ENCODE measurements at regions not wholly inside any gene's neighbourhood (a gene's known extent, or its start where the extent isn't known, plus 50 kb on each side); places are given as distances from the start of the nearest gene placed in this dataset.

- peaks cover 4% of the 10 kb centered on the region; the same call in 1 of the 2 replicates for H3K27me3 ChIP-seq (ENCODE audit: insufficient read depth, low read length)
Measured at GRCh38 chr3:194988495-194989165, 282.3 kb downstream of the XXYLT1 start.

GRCh38 chr3:194989241-194989640 lies 281.7 kb downstream of the XXYLT1 start:
- H3K27ac ChIP-seq (ENCODE audit: low read depth, low read length), result no peak overlapping the region
- no peaks in the 10 kb centered on the region for H3K36me3 ChIP-seq (ENCODE audit: insufficient read depth, low read length)
- H3K4me1 ChIP-seq (ENCODE audit: insufficient read depth, low read length), result no peaks in the 10 kb centered on the region
- H3K27me3 ChIP-seq (ENCODE audit: insufficient read depth, low read length), result peaks cover 4% of the 10 kb centered on the region; the same call in 1 of the 2 replicates
- 84% methylated on average over 10 of the region's 10 CpGs for whole genome bisulfite sequencing
- H3K4me3 ChIP-seq (ENCODE audit: low read length), result no peak overlapping the region
- no peaks in the 10 kb centered on the region for H3K9me3 ChIP-seq (ENCODE audit: insufficient read depth, low read depth, low read length)
- no peak overlapping the region for H3K9ac ChIP-seq (ENCODE audit: low read depth, low read length)

More at GRCh38 chr3:194988495-194989165, 282.3 kb downstream of the XXYLT1 start:
- Histone ChIP-seq H3K4me1 (ENCODE audit: insufficient read depth, low read length) (no peaks in the 10 kb centered on the region), H3K4me3 (ENCODE audit: low read length) (no peak overlapping the region), H3K9ac (ENCODE audit: low read depth, low read length) (no peak overlapping the region), H3K36me3 (ENCODE audit: insufficient read depth, low read length) (no peaks in the 10 kb centered on the region), H3K27ac (ENCODE audit: low read depth, low read length) (no peak overlapping the region), H3K9me3 (ENCODE audit: insufficient read depth, low read depth, low read length) (no peaks in the 10 kb centered on the region)
- WGBS, result 86% methylated on average over 8 of the region's 8 CpGs

- peaks cover 4% of the 10 kb centered on the region; the same call in 1 of the 2 replicates for H3K27me3 ChIP-seq (ENCODE audit: insufficient read depth, low read length)
- no peak overlapping the region for H3K9ac ChIP-seq (ENCODE audit: low read depth, low read length)
- no peaks in the 10 kb centered on the region for H3K9me3 ChIP-seq (ENCODE audit: insufficient read depth, low read depth, low read length)
- H3K27ac ChIP-seq (ENCODE audit: low read depth, low read length), result no peak overlapping the region
- H3K4me3 ChIP-seq (ENCODE audit: low read length), result no peak overlapping the region
- H3K4me1 ChIP-seq (ENCODE audit: insufficient read depth, low read length), result no peaks in the 10 kb centered on the region
- WGBS, result 86% methylated on average over 8 of the region's 8 CpGs
- no peaks in the 10 kb centered on the region for H3K36me3 ChIP-seq (ENCODE audit: insufficient read depth, low read length)
Measured at GRCh38 chr3:194990454-194991337, 280.3 kb downstream of the XXYLT1 start.

- H3K9me3 ChIP-seq (ENCODE audit: insufficient read depth, low read depth, low read length), result no peaks in the 10 kb centered on the region
- no peak overlapping the region for H3K9ac ChIP-seq (ENCODE audit: low read depth, low read length)
- H3K27ac ChIP-seq (ENCODE audit: low read depth, low read length), result no peak overlapping the region
- H3K4me3 ChIP-seq (ENCODE audit: low read length), result no peak overlapping the region
- no peaks in the 10 kb centered on the region for H3K4me1 ChIP-seq (ENCODE audit: insufficient read depth, low read length)
- H3K27me3 ChIP-seq (ENCODE audit: insufficient read depth, low read length), result peaks cover 4% of the 10 kb centered on the region; the same call in 1 of the 2 replicates
- 100% methylated on average over 3 of the region's 4 CpGs for WGBS
- H3K36me3 ChIP-seq (ENCODE audit: insufficient read depth, low read length), result no peaks in the 10 kb centered on the region
Measured at GRCh38 chr3:194991338-194991654, 279.7 kb downstream of the XXYLT1 start.

GRCh38 chr3:194993896-194994295 lies 277.1 kb downstream of the XXYLT1 start:
- no peak overlapping the region for H3K4me3 ChIP-seq (ENCODE audit: low read length)
- no peaks in the 10 kb centered on the region for H3K36me3 ChIP-seq (ENCODE audit: insufficient read depth, low read length)
- H3K9ac ChIP-seq (ENCODE audit: low read depth, low read length), result no peak overlapping the region
- H3K9me3 ChIP-seq (ENCODE audit: insufficient read depth, low read depth, low read length), result no peaks in the 10 kb centered on the region
- H3K27ac ChIP-seq (ENCODE audit: low read depth, low read length), result no peak overlapping the region
- 93% methylated on average over 14 of the region's 14 CpGs for WGBS
- H3K4me1 ChIP-seq (ENCODE audit: insufficient read depth, low read length), result no peaks in the 10 kb centered on the region
- H3K27me3 ChIP-seq (ENCODE audit: insufficient read depth, low read length), result peaks cover 4% of the 10 kb centered on the region; the same call in 1 of the 2 replicates

GRCh38 chr3:194994551-194994981 lies 276.4 kb downstream of the XXYLT1 start:
- H3K9ac ChIP-seq (ENCODE audit: low read depth, low read length), result no peak overlapping the region
- no peak overlapping the region for H3K4me3 ChIP-seq (ENCODE audit: low read length)
- no peak overlapping the region for H3K27ac ChIP-seq (ENCODE audit: low read depth, low read length)
- no peaks in the 10 kb centered on the region for H3K36me3 ChIP-seq (ENCODE audit: insufficient read depth, low read length)
- no peaks in the 10 kb centered on the region for H3K4me1 ChIP-seq (ENCODE audit: insufficient read depth, low read length)
- no peaks in the 10 kb centered on the region for H3K9me3 ChIP-seq (ENCODE audit: insufficient read depth, low read depth, low read length)
- H3K27me3 ChIP-seq (ENCODE audit: insufficient read depth, low read length), result peaks cover 4% of the 10 kb centered on the region; the same call in 1 of the 2 replicates
- 93% methylated on average over 6 of the region's 6 CpGs for WGBS

GRCh38 chr3:194995334-194995733 lies 275.6 kb downstream of the XXYLT1 start:
- H3K9ac ChIP-seq (ENCODE audit: low read depth, low read length), result no peak overlapping the region
- H3K9me3 ChIP-seq (ENCODE audit: insufficient read depth, low read depth, low read length), result no peaks in the 10 kb centered on the region
- WGBS, result 86% methylated on average over 7 of the region's 7 CpGs
- peaks cover 4% of the 10 kb centered on the region; the same call in 1 of the 2 replicates for H3K27me3 ChIP-seq (ENCODE audit: insufficient read depth, low read length)
- no peak overlapping the region for H3K4me3 ChIP-seq (ENCODE audit: low read length)
- H3K36me3 ChIP-seq (ENCODE audit: insufficient read depth, low read length), result no peaks in the 10 kb centered on the region
- H3K4me1 ChIP-seq (ENCODE audit: insufficient read depth, low read length), result no peaks in the 10 kb centered on the region
- no peak overlapping the region for H3K27ac ChIP-seq (ENCODE audit: low read depth, low read length)

GRCh38 chr3:194995922-194996321 lies 275.0 kb downstream of the XXYLT1 start:
- no peaks in the 10 kb centered on the region for H3K4me1 ChIP-seq (ENCODE audit: insufficient read depth, low read length)
- H3K27ac ChIP-seq (ENCODE audit: low read depth, low read length), result no peak overlapping the region
- no peaks in the 10 kb centered on the region for H3K36me3 ChIP-seq (ENCODE audit: insufficient read depth, low read length)
- H3K9ac ChIP-seq (ENCODE audit: low read depth, low read length), result no peak overlapping the region
- 81% methylated on average over 12 of the region's 12 CpGs for WGBS
- peaks cover 4% of the 10 kb centered on the region; the same call in 1 of the 2 replicates for H3K27me3 ChIP-seq (ENCODE audit: insufficient read depth, low read length)
- no peak overlapping the region for H3K4me3 ChIP-seq (ENCODE audit: low read length)
- H3K9me3 ChIP-seq (ENCODE audit: insufficient read depth, low read depth, low read length), result no peaks in the 10 kb centered on the region

- Histone ChIP-seq H3K27ac (ENCODE audit: low read depth, low read length) (no peak overlapping the region), H3K9me3 (ENCODE audit: insufficient read depth, low read depth, low read length) (no peaks in the 10 kb centered on the region), H3K9ac (ENCODE audit: low read depth, low read length) (no peak overlapping the region), H3K27me3 (ENCODE audit: insufficient read depth, low read length) (peaks cover 2% of the 10 kb centered on the region; the same call in 1 of the 2 replicates), H3K4me1 (ENCODE audit: insufficient read depth, low read length) (no peaks in the 10 kb centered on the region), H3K4me3 (ENCODE audit: low read length) (no peak overlapping the region), H3K36me3 (ENCODE audit: insufficient read depth, low read length) (no peaks in the 10 kb centered on the region)
- WGBS, result 83% methylated on average over 9 of the region's 9 CpGs
Measured at GRCh38 chr3:194996746-194997145, 274.2 kb downstream of the XXYLT1 start.

- Histone ChIP-seq H3K27ac (ENCODE audit: low read depth, low read length) (no peak overlapping the region), H3K27me3 (ENCODE audit: insufficient read depth, low read length) (no peaks in the 10 kb centered on the region), H3K9ac (ENCODE audit: low read depth, low read length) (no peak overlapping the region), H3K4me1 (ENCODE audit: insufficient read depth, low read length) (peaks cover 11% of the 10 kb centered on the region), H3K4me3 (ENCODE audit: low read length) (no peak overlapping the region), H3K36me3 (ENCODE audit: insufficient read depth, low read length) (no peaks in the 10 kb centered on the region), H3K9me3 (ENCODE audit: insufficient read depth, low read depth, low read length) (no peaks in the 10 kb centered on the region)
- 93% methylated on average over 6 of the region's 6 CpGs for WGBS
Measured at GRCh38 chr3:194998417-194998816, 272.5 kb downstream of the XXYLT1 start.

- Histone ChIP-seq H3K9me3 (ENCODE audit: insufficient read depth, low read depth, low read length) (no peaks in the 10 kb centered on the region), H3K27me3 (ENCODE audit: insufficient read depth, low read length) (no peaks in the 10 kb centered on the region), H3K9ac (ENCODE audit: low read depth, low read length) (no peak overlapping the region), H3K27ac (ENCODE audit: low read depth, low read length) (no peak overlapping the region), H3K36me3 (ENCODE audit: insufficient read depth, low read length) (no peaks in the 10 kb centered on the region), H3K4me3 (ENCODE audit: low read length) (no peak overlapping the region), H3K4me1 (ENCODE audit: insufficient read depth, low read length) (peaks cover 11% of the 10 kb centered on the region)
- WGBS, result 85% methylated on average over 5 of the region's 5 CpGs
Measured at GRCh38 chr3:194998948-194999347, 272.0 kb downstream of the XXYLT1 start.
